Neural cell (in vitro differentiated cells): ENCODE measurements at regions not wholly inside any gene's neighbourhood (a gene's known extent, or its start where the extent isn't known, plus 50 kb on each side); places are given as distances from the start of the nearest gene placed in this dataset.

Source experiments
- EP300 ChIP-seq: fragments of 450-650 bp; conservative IDR thresholded peaks from 2 replicates; pipeline ENCODE4 v1.6.1; 2014; ENCODE audit warnings: antibody characterized with exemption, mild to moderate bottlenecking, moderate library complexity; ENCODE audit not compliant: poor library complexity, severe bottlenecking
- EZH2 ChIP-seq: fragments of 200-600, 300-800 bp; shearing (Covaris generic), sonication (generic); IDR thresholded peaks from 2 replicates; pipeline ENCODE4 v1.6.1; 2014; ENCODE audit warnings: antibody characterized with exemption, low read length, borderline replicate concordance, mild to moderate bottlenecking; ENCODE audit not compliant: insufficient read depth, poor library complexity, severe bottlenecking
- MXI1 ChIP-seq: fragments of 450-650 bp; conservative IDR thresholded peaks from 2 replicates; pipeline ENCODE4 v1.6.1; 2014; ENCODE audit warnings: antibody characterized with exemption, mild to moderate bottlenecking; ENCODE audit not compliant: poor library complexity, severe bottlenecking
- POLR2AphosphoS5 ChIP-seq: IDR thresholded peaks from 2 replicates; pipeline ENCODE4 v1.6.1; 2012
- TF ChIP-seq, protein P1 (sequence below): fragments of 450-650 bp; IDR thresholded peaks from 2 replicates; pipeline ENCODE4 v1.5.1; 2014; ENCODE audit warnings: antibody characterized with exemption, mild to moderate bottlenecking, moderate library complexity; ENCODE audit not compliant: poor library complexity, severe bottlenecking

DNA sequence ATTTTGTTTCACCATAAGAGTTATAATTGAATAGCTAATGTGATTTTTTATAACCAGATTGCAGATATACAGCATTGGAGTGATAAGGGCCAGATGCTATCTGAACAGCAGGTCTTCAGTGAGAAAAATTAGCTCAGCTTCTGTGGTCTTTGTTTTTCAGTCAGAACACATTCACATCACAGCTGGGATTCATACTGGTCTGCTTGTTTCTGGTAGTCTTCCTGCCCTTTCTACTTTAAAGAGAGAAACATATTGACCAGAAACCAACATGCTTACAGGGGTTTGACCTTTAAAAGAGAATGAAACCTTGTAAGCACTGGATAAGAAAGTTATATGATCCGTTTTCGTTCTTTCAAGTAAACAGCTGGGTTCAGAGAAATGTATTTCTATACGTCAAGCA is 213.7 kb upstream of the TMPRSS15 start:
- TF ChIP-seq POLR2AphosphoS5 (no peak), EZH2 (no peak), EP300 (no peak), MXI1 (no peak)
- TF ChIP-seq, protein P1, sequence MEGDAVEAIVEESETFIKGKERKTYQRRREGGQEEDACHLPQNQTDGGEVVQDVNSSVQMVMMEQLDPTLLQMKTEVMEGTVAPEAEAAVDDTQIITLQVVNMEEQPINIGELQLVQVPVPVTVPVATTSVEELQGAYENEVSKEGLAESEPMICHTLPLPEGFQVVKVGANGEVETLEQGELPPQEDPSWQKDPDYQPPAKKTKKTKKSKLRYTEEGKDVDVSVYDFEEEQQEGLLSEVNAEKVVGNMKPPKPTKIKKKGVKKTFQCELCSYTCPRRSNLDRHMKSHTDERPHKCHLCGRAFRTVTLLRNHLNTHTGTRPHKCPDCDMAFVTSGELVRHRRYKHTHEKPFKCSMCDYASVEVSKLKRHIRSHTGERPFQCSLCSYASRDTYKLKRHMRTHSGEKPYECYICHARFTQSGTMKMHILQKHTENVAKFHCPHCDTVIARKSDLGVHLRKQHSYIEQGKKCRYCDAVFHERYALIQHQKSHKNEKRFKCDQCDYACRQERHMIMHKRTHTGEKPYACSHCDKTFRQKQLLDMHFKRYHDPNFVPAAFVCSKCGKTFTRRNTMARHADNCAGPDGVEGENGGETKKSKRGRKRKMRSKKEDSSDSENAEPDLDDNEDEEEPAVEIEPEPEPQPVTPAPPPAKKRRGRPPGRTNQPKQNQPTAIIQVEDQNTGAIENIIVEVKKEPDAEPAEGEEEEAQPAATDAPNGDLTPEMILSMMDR = no peak
